GM23338 (cell line): ENCODE measurements at regions not wholly inside any gene's neighbourhood (a gene's known extent, or its start where the extent isn't known, plus 50 kb on each side); places are given as distances from the start of the nearest gene placed in this dataset.

Source experiments
- CTCF ChIP-seq, 2 experiments: fragments of 200-600 bp in 1 of 2; sonication (generic) in 1 of 2; conservative IDR thresholded peaks; 2 replicates each; pipeline versions ENCODE4 v1.5.1 to v1.6.1; 2016 to 2017; ENCODE audit warnings: antibody characterized with exemption in 2 of 2, low read depth in 2 of 2, mild to moderate bottlenecking in 2 of 2, moderate library complexity in 1 of 2
- EZH2phosphoT487 ChIP-seq: fragments of 200-600 bp; sonication (generic); IDR thresholded peaks from one replicate; pipeline ENCODE4 v1.8.1; 2018; ENCODE audit warnings: antibody characterized with exemption; ENCODE audit not compliant: unreplicated experiment
- POLR2AphosphoS5 ChIP-seq: IDR thresholded peaks from 2 replicates; pipeline ENCODE4 v1.6.1; 2016; ENCODE audit warnings: antibody characterized with exemption, low read depth
- REST ChIP-seq: IDR thresholded peaks from one replicate; pipeline ENCODE4 v1.6.1; 2018; ENCODE audit warnings: antibody characterized with exemption; ENCODE audit not compliant: unreplicated experiment
- STAT1 ChIP-seq: IDR thresholded peaks from one replicate; pipeline ENCODE4 v1.6.1; 2016; ENCODE audit warnings: antibody characterized with exemption; ENCODE audit not compliant: unreplicated experiment

GRCh38 chr6:76214546-76214945 lies 142.1 kb upstream of the IMPG1 start:
- TF ChIP-seq CTCF (conservative IDR thresholded peaks at IDR 0.05; ENCODE audit: low read depth in 2 of 2) = no peak
- TF ChIP-seq POLR2AphosphoS5 = no peak
- TF ChIP-seq EZH2phosphoT487 = no peak
- no peak for TF ChIP-seq STAT1
- TF ChIP-seq REST = no peak
